ENCODE measurements at regions not wholly inside any gene's neighbourhood (a gene's known extent, or its start where the extent isn't known, plus 50 kb on each side); places are given as distances from the start of the nearest gene placed in this dataset.

DNA sequence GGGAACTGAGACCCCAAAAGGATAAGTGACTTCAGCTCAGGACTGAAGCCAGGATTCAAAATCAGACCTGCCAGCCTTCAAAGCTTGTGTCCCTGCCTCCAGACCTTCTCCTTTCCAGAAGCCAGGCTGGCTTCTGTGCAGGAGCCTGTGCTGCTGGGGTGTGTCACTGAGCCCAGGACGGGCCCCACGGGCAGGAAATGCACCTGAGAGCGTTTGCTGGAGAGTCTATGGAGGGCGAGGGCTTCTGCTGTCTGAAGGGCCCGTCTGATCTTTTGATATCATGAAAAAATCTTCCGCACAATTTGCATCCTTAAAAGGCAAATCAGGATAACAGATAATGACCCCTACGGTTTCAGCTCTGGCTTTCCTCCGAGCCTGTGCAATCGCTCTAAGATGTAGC is 125.4 kb downstream of the FAM43A start:
- no peaks in the 10 kb centered on the region for H3K4me1 ChIP-seq (ENCODE audit: control insufficient read depth, insufficient read depth, low read length)
- H3K27ac ChIP-seq (ENCODE audit: low read length): no peak overlapping the region
- TF ChIP-seq, protein P1, sequence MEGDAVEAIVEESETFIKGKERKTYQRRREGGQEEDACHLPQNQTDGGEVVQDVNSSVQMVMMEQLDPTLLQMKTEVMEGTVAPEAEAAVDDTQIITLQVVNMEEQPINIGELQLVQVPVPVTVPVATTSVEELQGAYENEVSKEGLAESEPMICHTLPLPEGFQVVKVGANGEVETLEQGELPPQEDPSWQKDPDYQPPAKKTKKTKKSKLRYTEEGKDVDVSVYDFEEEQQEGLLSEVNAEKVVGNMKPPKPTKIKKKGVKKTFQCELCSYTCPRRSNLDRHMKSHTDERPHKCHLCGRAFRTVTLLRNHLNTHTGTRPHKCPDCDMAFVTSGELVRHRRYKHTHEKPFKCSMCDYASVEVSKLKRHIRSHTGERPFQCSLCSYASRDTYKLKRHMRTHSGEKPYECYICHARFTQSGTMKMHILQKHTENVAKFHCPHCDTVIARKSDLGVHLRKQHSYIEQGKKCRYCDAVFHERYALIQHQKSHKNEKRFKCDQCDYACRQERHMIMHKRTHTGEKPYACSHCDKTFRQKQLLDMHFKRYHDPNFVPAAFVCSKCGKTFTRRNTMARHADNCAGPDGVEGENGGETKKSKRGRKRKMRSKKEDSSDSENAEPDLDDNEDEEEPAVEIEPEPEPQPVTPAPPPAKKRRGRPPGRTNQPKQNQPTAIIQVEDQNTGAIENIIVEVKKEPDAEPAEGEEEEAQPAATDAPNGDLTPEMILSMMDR (IDR thresholded peaks at IDR 0.05): no peak
- no peak for TF ChIP-seq REST (IDR thresholded peaks at IDR 0.05; ENCODE audit: insufficient read depth in 1 of 2, low read depth in 2 of 2, low read length in 1 of 2)
- no peak for TF ChIP-seq POLR2AphosphoS5 (IDR thresholded peaks at IDR 0.05; ENCODE audit: low read depth, low read length)
- TF ChIP-seq TCF7L2 (IDR thresholded peaks at IDR 0.05; ENCODE audit: low read depth, low read length): no peak
- TF ChIP-seq SIN3A (IDR thresholded peaks at IDR 0.05; ENCODE audit: borderline replicate concordance, insufficient read depth, low read depth, low read length): no peak
- no peak overlapping the region for H3K4me3 ChIP-seq (ENCODE audit: low read depth in 2 of 2, low read length in 2 of 2)
- no peaks in the 10 kb centered on the region for H3K36me3 ChIP-seq (ENCODE audit: control insufficient read depth, insufficient read depth, low read length)
- H3K9me3 ChIP-seq (ENCODE audit: control insufficient read depth, insufficient read depth, low read depth, low read length): no peaks in the 10 kb centered on the region
- DNase-seq (ENCODE audit: low read depth, low spot score) (no peak), ATAC-seq (no peak)
- intact Hi-C loops (cut with micrococcal nuclease; ENCODE audit: unreplicated experiment) (no loop called here), in situ Hi-C loops (cut with HindIII; ENCODE audit: low pct_unique_long_range_greater_than_20kb, low sequenced_read_pairs) (no loop called here)
- ChIA-PET POLR2A (no interaction called here), CTCF (no interaction called here)
- BruUV-seq (replicated peaks): no TSS peak
- no peaks in the 10 kb centered on the region for H3K27me3 ChIP-seq (ENCODE audit: control insufficient read depth, insufficient read depth, low read length)

DNA sequence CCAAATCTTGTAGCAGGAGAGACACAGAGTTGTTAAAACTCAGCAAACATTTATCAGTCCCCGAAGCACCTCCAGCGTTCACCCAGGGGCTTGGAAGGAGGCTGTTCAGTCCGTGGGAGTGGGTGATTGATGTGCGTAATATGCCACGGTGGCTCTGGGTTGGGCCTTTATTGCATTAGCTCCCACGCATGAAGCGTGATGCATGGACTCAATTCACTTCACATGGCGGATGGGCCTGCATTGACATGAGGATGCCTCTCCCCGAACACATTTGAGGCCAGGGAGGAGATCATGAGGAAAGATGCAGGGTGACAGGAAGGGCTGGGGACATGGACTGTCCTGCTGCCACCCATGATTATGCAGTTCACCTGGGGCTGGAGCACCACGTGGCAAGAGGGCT is 126.5 kb downstream of the FAM43A start:
- TF ChIP-seq, protein P1 (IDR thresholded peaks at IDR 0.05): no peak
- TF ChIP-seq POLR2AphosphoS5 (IDR thresholded peaks at IDR 0.05; ENCODE audit: low read depth, low read length): no peak
- no peak for TF ChIP-seq TCF7L2 (IDR thresholded peaks at IDR 0.05; ENCODE audit: low read depth, low read length)
- no peak for TF ChIP-seq SIN3A (IDR thresholded peaks at IDR 0.05; ENCODE audit: borderline replicate concordance, insufficient read depth, low read depth, low read length)
- no peak for TF ChIP-seq REST (IDR thresholded peaks at IDR 0.05; ENCODE audit: insufficient read depth in 1 of 2, low read depth in 2 of 2, low read length in 1 of 2)
- ChIA-PET POLR2A (no interaction called here), CTCF (no interaction called here)
- intact Hi-C loops (cut with micrococcal nuclease; ENCODE audit: unreplicated experiment) (no loop called here), in situ Hi-C loops (cut with HindIII; ENCODE audit: low pct_unique_long_range_greater_than_20kb, low sequenced_read_pairs) (no loop called here)
- no peak for ATAC-seq
- H3K9me3 ChIP-seq (ENCODE audit: control insufficient read depth, insufficient read depth, low read depth, low read length): no peaks in the 10 kb centered on the region
- no peak overlapping the region for H3K27ac ChIP-seq (ENCODE audit: low read length)
- no peak for DNase-seq (ENCODE audit: low read depth, low spot score)
- no TSS peak for BruUV-seq (replicated peaks)
- H3K4me1 ChIP-seq (ENCODE audit: control insufficient read depth, insufficient read depth, low read length): no peaks in the 10 kb centered on the region
- H3K27me3 ChIP-seq (ENCODE audit: control insufficient read depth, insufficient read depth, low read length): no peaks in the 10 kb centered on the region; the same call in 1 of the 2 replicates
- no peak overlapping the region for H3K4me3 ChIP-seq (ENCODE audit: low read depth in 2 of 2, low read length in 2 of 2)
- H3K36me3 ChIP-seq (ENCODE audit: control insufficient read depth, insufficient read depth, low read length): no peaks in the 10 kb centered on the region

Data from Panc1 (cell line).